ENCODE measurements at regions not wholly inside any gene's neighbourhood (a gene's known extent, or its start where the extent isn't known, plus 50 kb on each side); places are given as distances from the start of the nearest gene placed in this dataset.
A peak's percentile ranks its signal among the peaks of the same experiment; 100 is the strongest.

- POLR2A ChIA-PET (ENCODE audit: partially characterized antibody) = no interaction called here
- Histone ChIP-seq H3K9ac (replicated peaks in 1 of 4; ENCODE audit: extremely low read depth in 1 of 4, low read depth in 3 of 4, low read length in 3 of 4) (no peak overlapping the region), H2BK5ac (ENCODE audit: low read depth, low read length) (no peak overlapping the region), H4K5ac (ENCODE audit: insufficient read length, low read depth, low read length) (no peak overlapping the region), H3K9me3 (ENCODE audit: insufficient read depth in 2 of 2, low read depth in 1 of 2, low read length in 1 of 2) (no peaks in the 10 kb centered on the region), H3K4me3 (ENCODE audit: extremely low read depth in 1 of 4, insufficient read depth in 2 of 4, low read depth in 3 of 4, low read length in 4 of 4) (no peak overlapping the region), H3K4me2 (ENCODE audit: insufficient read depth in 1 of 2, low read depth in 2 of 2, low read length in 2 of 2) (no peak overlapping the region), H3K36me3 (ENCODE audit: control insufficient read depth in 2 of 4, insufficient read depth in 4 of 4, low read length in 3 of 4) (no peaks in the 10 kb centered on the region), H3K23ac (ENCODE audit: insufficient read length) (no peak overlapping the region), H3K56ac (replicated peaks; ENCODE audit: insufficient read length, low read depth, low read length) (no peak overlapping the region), H2AFZ (ENCODE audit: low read length) (peak overlapping the region; percentile 82; the same call in 1 of the 2 replicates), H4K8ac (ENCODE audit: extremely low read depth, insufficient read depth, low read length) (no peak overlapping the region), H3K27me3 (replicated peaks in 1 of 4; ENCODE audit: control insufficient read depth in 3 of 4, extremely low read depth in 1 of 4, insufficient read depth in 3 of 4, low read length in 3 of 4) (no peaks in the 10 kb centered on the region), H3K27ac (ENCODE audit: low read depth, low read length) (no peak overlapping the region), H4K91ac (replicated peaks; ENCODE audit: insufficient read length, low read length) (no peak overlapping the region), H2AK5ac (ENCODE audit: low read depth, low read length) (no peak overlapping the region), H3K79me2 (ENCODE audit: control insufficient read depth in 1 of 2, insufficient read depth in 2 of 2, low read length in 2 of 2) (no peaks in the 10 kb centered on the region), H3K18ac (ENCODE audit: extremely low read depth, low read length) (no peak overlapping the region), H2BK15ac (ENCODE audit: low read length) (no peak overlapping the region), H3K79me1 (ENCODE audit: low read depth, low read length) (no peaks in the 10 kb centered on the region), H4K20me1 (replicated peaks in 1 of 2; ENCODE audit: control insufficient read depth in 1 of 2, insufficient read depth in 2 of 2, low read length in 2 of 2) (no peaks in the 10 kb centered on the region), H2BK20ac (ENCODE audit: low read length) (no peak overlapping the region), H2BK120ac (replicated peaks; ENCODE audit: low read depth, low read length) (no peak overlapping the region), H2BK12ac (ENCODE audit: low read depth, low read length) (no peak overlapping the region), H3K4me1 (replicated peaks in 1 of 4; ENCODE audit: control insufficient read depth in 3 of 4, insufficient read depth in 4 of 4, low read length in 3 of 4) (no peaks in the 10 kb centered on the region), H3K14ac (ENCODE audit: insufficient read length) (no peak overlapping the region), H3K4ac (replicated peaks; ENCODE audit: insufficient read length, low read depth, low read length) (no peak overlapping the region), H3K23me2 (ENCODE audit: low read depth, low read length) (no peaks in the 10 kb centered on the region)
- 76% methylated on average over 7 of the region's 7 CpGs; no CpG with 5 or more reads in 1 of the 2 experiments for WGBS, 2 experiments (ENCODE audit: extremely low coverage in 1 of 2, insufficient coverage in 1 of 2, insufficient read length in 1 of 2, insufficient replicate concordance in 2 of 2, low coverage in 1 of 2, low lambda C conversion rate in 2 of 2, missing lambda C conversion rate in 1 of 2)
- CTCF ChIA-PET (ENCODE audit: partially characterized antibody) = interaction anchor here (0.6 to 2.0 kb wide), 2 partner anchors 12 to 211 kb away, joined by 3 to 8 read pairs; no protein-coding TSS in a partner anchor
- DNase-seq (ENCODE audit: low read depth in 1 of 2, low spot score in 2 of 2) (no peak), FAIRE-seq (no peak)
- TF ChIP-seq RBBP5 (IDR thresholded peaks at IDR 0.05; ENCODE audit: borderline replicate concordance, low read depth, low read length) (no peak), GABPA (IDR thresholded peaks at IDR 0.05; ENCODE audit: borderline replicate concordance, insufficient read depth, low read length) (no peak), SP1 (IDR thresholded peaks at IDR 0.05; ENCODE audit: low read depth, low read length) (no peak), SP4 (IDR thresholded peaks at IDR 0.05; ENCODE audit: low read length) (no peak), HDAC6 (IDR thresholded peaks at IDR 0.05; ENCODE audit: low read depth, low read length) (no peak), ASH2L (IDR thresholded peaks at IDR 0.05; ENCODE audit: low read length) (no peak), RFX5 (IDR thresholded peaks at IDR 0.05; ENCODE audit: borderline replicate concordance, low read depth, low read length) (no peak), KDM4A (IDR thresholded peaks at IDR 0.05; ENCODE audit: low read depth, low read length, severe bottlenecking) (no peak), BACH1 (IDR thresholded peaks at IDR 0.05; ENCODE audit: low read length) (no peak), BRCA1 (IDR thresholded peaks at IDR 0.05; ENCODE audit: low read depth, low read length) (no peak), RAD21 (IDR thresholded peaks at IDR 0.05 in 1 of 2, conservative IDR thresholded peaks at IDR 0.05 in 1 of 2; ENCODE audit: low read depth in 2 of 2, low read length in 2 of 2) (no peak)
- TF ChIP-seq, protein P1, sequence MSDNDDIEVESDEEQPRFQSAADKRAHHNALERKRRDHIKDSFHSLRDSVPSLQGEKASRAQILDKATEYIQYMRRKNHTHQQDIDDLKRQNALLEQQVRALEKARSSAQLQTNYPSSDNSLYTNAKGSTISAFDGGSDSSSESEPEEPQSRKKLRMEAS (IDR thresholded peaks at IDR 0.05) = no peak
- TF ChIP-seq, protein P2, sequence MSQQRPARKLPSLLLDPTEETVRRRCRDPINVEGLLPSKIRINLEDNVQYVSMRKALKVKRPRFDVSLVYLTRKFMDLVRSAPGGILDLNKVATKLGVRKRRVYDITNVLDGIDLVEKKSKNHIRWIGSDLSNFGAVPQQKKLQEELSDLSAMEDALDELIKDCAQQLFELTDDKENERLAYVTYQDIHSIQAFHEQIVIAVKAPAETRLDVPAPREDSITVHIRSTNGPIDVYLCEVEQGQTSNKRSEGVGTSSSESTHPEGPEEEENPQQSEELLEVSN (IDR thresholded peaks at IDR 0.05) = no peak
These were observed 453.0 kb upstream of the MIS18BP1 start for GRCh38 chr14:45705940-45706534.

Measured in H1 (cell line).